GM19351 (cell line): ENCODE measurements at regions not wholly inside any gene's neighbourhood (a gene's known extent, or its start where the extent isn't known, plus 50 kb on each side); places are given as distances from the start of the nearest gene placed in this dataset.
"Not testable (repeated sequence)": the region's sequence is repeated elsewhere in the genome, so short reads cannot be mapped to it uniquely, and the experiment has no call there.

Experiments used
- ATAC-seq: cut with Tn5 transposase; IDR thresholded peaks from one replicate; pipeline ENCODE4 v1.9.1; 2021; ENCODE audit warnings: mild to moderate bottlenecking, moderate library complexity; ENCODE audit not compliant: unreplicated experiment

- ATAC-seq = no peak
Measured at GRCh38 chr10:33489501-33490176, 155.2 kb upstream of the NRP1 start.

- no peak for ATAC-seq
Measured at GRCh38 chr10:33487014-33487776, 152.7 kb upstream of the NRP1 start.

- no peak for ATAC-seq
Measured at GRCh38 chr10:33485276-33485675, 150.8 kb upstream of the NRP1 start.

GRCh38 chr10:33484787-33485186 is 150.3 kb upstream of the NRP1 start:
- ATAC-seq = no peak

GRCh38 chr10:33483816-33484190 is 149.3 kb upstream of the NRP1 start:
- ATAC-seq = no peak

GRCh38 chr10:33483124-33483815 is 148.8 kb upstream of the NRP1 start:
- ATAC-seq = no peak

GRCh38 chr10:33482486-33482885 is 148.0 kb upstream of the NRP1 start:
- ATAC-seq = no peak

GRCh38 chr10:33481184-33481583 is 146.7 kb upstream of the NRP1 start:
- ATAC-seq = no peak

- not testable (repeated sequence) for ATAC-seq
Measured at GRCh38 chr10:33480417-33480816, 145.9 kb upstream of the NRP1 start.

- no peak for ATAC-seq
Measured at GRCh38 chr10:33478675-33479125, 144.2 kb upstream of the NRP1 start.

- no peak for ATAC-seq
Measured at GRCh38 chr10:33478089-33478674, 143.7 kb upstream of the NRP1 start.

GRCh38 chr10:33477291-33478088 is 143.0 kb upstream of the NRP1 start:
- ATAC-seq = no peak

- ATAC-seq = no peak
Measured at GRCh38 chr10:33476757-33477273, 142.3 kb upstream of the NRP1 start.

- no peak for ATAC-seq
Measured at GRCh38 chr10:33473688-33474087, 139.2 kb upstream of the NRP1 start.

- ATAC-seq = not testable (repeated sequence)
Measured at GRCh38 chr10:33468006-33468405, 133.5 kb upstream of the NRP1 start.

GRCh38 chr10:33465747-33466146 is 131.3 kb upstream of the NRP1 start:
- no peak for ATAC-seq

GRCh38 chr10:33463011-33463410 is 128.5 kb upstream of the NRP1 start:
- ATAC-seq = no peak

- no peak for ATAC-seq
Measured at GRCh38 chr10:33461295-33461640, 126.8 kb upstream of the NRP1 start.

- ATAC-seq = no peak
Measured at GRCh38 chr10:33460505-33461294, 126.2 kb upstream of the NRP1 start.

GRCh38 chr10:33459602-33460001 is 125.1 kb upstream of the NRP1 start:
- ATAC-seq = no peak
